Heart left ventricle (tissue), 16 donors: ENCODE measurements at regions not wholly inside any gene's neighbourhood (a gene's known extent, or its start where the extent isn't known, plus 50 kb on each side); places are given as distances from the start of the nearest gene placed in this dataset.
A peak's percentile ranks its signal among the peaks of the same experiment; 100 is the strongest.

Source experiments
- ATAC-seq, 4 donors: fragments of 200-7000 bp; cut with Tn5 transposase; one replicate each; pipeline ENCODE4 v1.9.1; 2020 to 2022; ENCODE audit warnings: moderate library complexity in 4 of 4, mild to moderate bottlenecking in 3 of 4, moderate number of reproducible peaks in 1 of 4
- DNase-seq, 5 donors: peaks; one replicate each; pipeline ENCODE4 v3.0.0-alpha.2; 2020
- H3K27ac ChIP-seq, 12 donors: fragments of 200-600 bp; sonication (generic) in 4 of 12; one replicate each; pipeline versions ENCODE4 v1.5.0 to v1.8.0; 2016 to 2022; ENCODE audit warnings: mild to moderate bottlenecking in 2 of 12
- H3K27me3 ChIP-seq, 9 donors: fragments of 200-600 bp; sonication (generic) in 2 of 9; one replicate each; pipeline versions ENCODE4 v1.5.1 to v1.8.0; 2016 to 2022; ENCODE audit warnings: mild to moderate bottlenecking in 3 of 9
- H3K36me3 ChIP-seq, 9 donors: fragments of 200-600 bp; sonication (generic) in 2 of 9; one replicate each; pipeline versions ENCODE4 v1.5.0 to v1.8.0; 2018 to 2022; ENCODE audit warnings: mild to moderate bottlenecking in 2 of 9
- H3K4me1 ChIP-seq, 12 donors: fragments of 200-600 bp; sonication (generic) in 4 of 12; one replicate each; pipeline versions ENCODE4 v1.5.0 to v1.8.0; 2016 to 2022; ENCODE audit warnings: mild to moderate bottlenecking in 3 of 12
- H3K4me3 ChIP-seq, 12 donors: fragments of 200-600 bp; sonication (generic) in 4 of 12; one replicate each; pipeline versions ENCODE4 v1.5.0 to v1.8.0; 2017 to 2022; ENCODE audit warnings: mild to moderate bottlenecking in 9 of 12, moderate library complexity in 4 of 12
- H3K9me3 ChIP-seq, 12 donors: fragments of 200-600 bp; sonication (generic) in 4 of 12; one replicate each; pipeline versions ENCODE4 v1.5.0 to v1.8.0; 2016 to 2022; ENCODE audit warnings: mild to moderate bottlenecking in 1 of 12
- CTCF ChIP-seq, 12 donors: fragments of 200-600 bp; sonication (generic) in 4 of 12; IDR thresholded peaks; one replicate each; pipeline versions ENCODE4 v1.5.0 to v1.8.0; 2018 to 2022; ENCODE audit warnings: antibody characterized with exemption in 12 of 12, mild to moderate bottlenecking in 5 of 12
- POLR2A ChIP-seq, 2 donors: fragments of 450-650 bp; IDR thresholded peaks; one replicate each; pipeline ENCODE4 v1.6.1; 2017; ENCODE audit warnings: antibody characterized with exemption in 2 of 2, mild to moderate bottlenecking in 2 of 2, moderate library complexity in 2 of 2
- WGBS, 4 donors: extraction: QIAGEN DNeasy Blood & Tissue Kit in 2 of 4; methylation state at CpG; one replicate each; pipeline versions ENCODE4 v1.1.5 to v1.1.7; 2013 to 2018; 5-methylcytosine and 5-hydroxymethylcytosine counted together
- intact Hi-C, 10 donors: fragments of 100-400 bp; cut with DNase I; formaldehyde crosslinking; loops; one replicate each; pipeline versions ENCODE4 v1.11.1 to v1.14.2; 2022
- donor health status: ischemic (EF 13 %, LVEDD 7.1; RV severe dilation, severe dysfunction).
- donor health status: healthy with polysubstance abuse.
- donor health status: DM: no; HTN: yes; CAD: no.
- donor health status: DM: no; HTN: no; CAD: no.
- donor health status: ischemic (EF 25% LVEDD 6.9; RV normal size, moderate dysfunction).
- donor health status: ischemic (EF 25% LVEDD 5.7; RV mildly dilated, moderate dysfunction).
- donor health status: healthy.
- donor health status: DM: yes; HTN: yes; CAD: no.
- donor health status: ischemic (EF 35%, LVEDD 5.7; RV mildly dilated, moderate dysfunction).
- donor health status: nonischemic (EF 11% LVEDD 7.7; RV severe dilation, severe dysfunction).
- donor health status: DM: yes; HTN: yes; CAD: no.
- donor health status: PGD.
- donor health status: ischemic (EF 29% LVEDD 5.4; RV normal size, mild dysfunction).
- donor health status: nonischemic (EF 23%, LVEDD 6.1; RV moderate dilation, normal function).

- H3K27me3 ChIP-seq = no peaks in the 10 kb centered on the region
- H3K9me3 ChIP-seq = peaks cover 0 to 11% (median 0%) of the 10 kb centered on the region in 12 donors
- H3K36me3 ChIP-seq = no peaks in the 10 kb centered on the region
- peaks cover 0 to 26% (median 0%) of the 10 kb centered on the region in 12 donors for H3K4me1 ChIP-seq
- intact Hi-C loops = no loop called here
- no peak for DNase-seq
- ATAC-seq = no peak
- H3K27ac ChIP-seq = no peak overlapping the region
- TF ChIP-seq POLR2A (IDR thresholded peaks at IDR 0.05) = no peak
- no peak for TF ChIP-seq CTCF (IDR thresholded peaks at IDR 0.05)
- WGBS, 4 donors = 91 to 95% (median 93%) methylated on average over 10 of the region's 10 CpGs
- H3K4me3 ChIP-seq = no peak overlapping the region
These were observed 128.0 kb downstream of the ETS2 start for GRCh38 chr21:38933731-38934130.

GRCh38 chr21:38931291-38931690 lies 125.6 kb downstream of the ETS2 start:
- H3K36me3 ChIP-seq = no peaks in the 10 kb centered on the region
- WGBS, 4 donors = 89 to 96% (median 94%) methylated on average over 3 of the region's 3 CpGs
- peaks cover 0 to 11% (median 0%) of the 10 kb centered on the region in 12 donors for H3K9me3 ChIP-seq
- H3K27ac ChIP-seq = peak overlapping the region in 1 of 12 donors; percentile 83
- peaks cover 0 to 32% (median 3%) of the 10 kb centered on the region in 12 donors for H3K4me1 ChIP-seq
- no peak for DNase-seq
- TF ChIP-seq POLR2A (IDR thresholded peaks at IDR 0.05) = no peak
- TF ChIP-seq CTCF (IDR thresholded peaks at IDR 0.05) = no peak
- no peak for ATAC-seq
- intact Hi-C loops = no loop called here
- H3K4me3 ChIP-seq = no peak overlapping the region
- no peaks in the 10 kb centered on the region for H3K27me3 ChIP-seq

- H3K4me3 ChIP-seq = no peak overlapping the region
- no peaks in the 10 kb centered on the region for H3K36me3 ChIP-seq
- no peaks in the 10 kb centered on the region for H3K27me3 ChIP-seq
- H3K9me3 ChIP-seq = peaks cover 0 to 11% (median 0%) of the 10 kb centered on the region in 12 donors
- 51 to 68% (median 63%) methylated on average over 3 of the region's 3 CpGs for WGBS, 4 donors
- intact Hi-C loops = no loop called here
- peak; percentile 39 to 77 (median 60) for ATAC-seq
- peak overlapping the region in 4 of 12 donors; percentile 10 to 83 (median 26) for H3K27ac ChIP-seq
- H3K4me1 ChIP-seq = peaks cover 0 to 37% (median 7%) of the 10 kb centered on the region in 12 donors
- TF ChIP-seq POLR2A (IDR thresholded peaks at IDR 0.05) (no peak), CTCF (IDR thresholded peaks at IDR 0.05) (no peak)
- no peak for DNase-seq
These were observed 125.1 kb downstream of the ETS2 start for GRCh38 chr21:38930853-38931252.

GRCh38 chr21:38930066-38930465 lies 124.3 kb downstream of the ETS2 start:
- no peak for ATAC-seq

More at GRCh38 chr21:38930066-38930465, 124.3 kb downstream of the ETS2 start:
- Histone ChIP-seq H3K36me3 (no peaks in the 10 kb centered on the region), H3K4me1 (peaks cover 0 to 45% (median 15%) of the 10 kb centered on the region in 12 donors), H3K27ac (peak overlapping the region in 2 of 12 donors; percentile 10 to 83), H3K9me3 (peaks cover 0 to 11% (median 0%) of the 10 kb centered on the region in 12 donors), H3K27me3 (no peaks in the 10 kb centered on the region), H3K4me3 (no peak overlapping the region)
- 72 to 82% (median 78%) methylated on average over 2 of the region's 2 CpGs for WGBS, 4 donors
- intact Hi-C loops = no loop called here
- DNase-seq = no peak
- TF ChIP-seq CTCF (IDR thresholded peaks at IDR 0.05) (no peak), POLR2A (IDR thresholded peaks at IDR 0.05) (no peak)
